WI38 (cell line): ENCODE measurements at regions not wholly inside any gene's neighbourhood (a gene's known extent, or its start where the extent isn't known, plus 50 kb on each side); places are given as distances from the start of the nearest gene placed in this dataset.

Experiments
- H3K4me3 ChIP-seq: 2 replicates; pipeline ENCODE4 v1.5.1; 2011; ENCODE audit warnings: low read depth, mild to moderate bottlenecking, control low read depth, low read length
- TF ChIP-seq, protein P1 (sequence below): IDR thresholded peaks from 2 replicates; pipeline ENCODE4 v1.5.1; 2012; ENCODE audit warnings: low read depth, mild to moderate bottlenecking, control low read depth, low read length

DNA sequence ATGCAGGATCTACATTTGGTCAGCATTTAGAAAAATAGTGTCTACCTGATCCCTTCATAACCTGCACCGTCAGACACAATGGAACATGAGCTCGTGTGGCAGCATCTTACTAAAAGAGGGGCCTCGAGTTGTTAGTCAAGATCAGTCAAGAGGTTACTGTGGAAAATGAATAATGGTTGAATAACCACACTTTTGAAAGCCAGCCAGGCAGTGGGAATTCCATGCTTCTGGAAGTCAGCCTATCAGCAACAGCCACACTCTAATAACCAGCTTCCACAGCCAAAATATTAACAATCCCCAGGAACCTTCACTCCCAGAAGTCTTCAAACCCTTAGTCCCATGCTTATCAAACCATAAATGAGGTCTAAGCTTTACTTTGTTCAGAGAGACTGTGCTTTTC, 234.3 kb downstream of the HS3ST1 start:
- TF ChIP-seq, protein P1, sequence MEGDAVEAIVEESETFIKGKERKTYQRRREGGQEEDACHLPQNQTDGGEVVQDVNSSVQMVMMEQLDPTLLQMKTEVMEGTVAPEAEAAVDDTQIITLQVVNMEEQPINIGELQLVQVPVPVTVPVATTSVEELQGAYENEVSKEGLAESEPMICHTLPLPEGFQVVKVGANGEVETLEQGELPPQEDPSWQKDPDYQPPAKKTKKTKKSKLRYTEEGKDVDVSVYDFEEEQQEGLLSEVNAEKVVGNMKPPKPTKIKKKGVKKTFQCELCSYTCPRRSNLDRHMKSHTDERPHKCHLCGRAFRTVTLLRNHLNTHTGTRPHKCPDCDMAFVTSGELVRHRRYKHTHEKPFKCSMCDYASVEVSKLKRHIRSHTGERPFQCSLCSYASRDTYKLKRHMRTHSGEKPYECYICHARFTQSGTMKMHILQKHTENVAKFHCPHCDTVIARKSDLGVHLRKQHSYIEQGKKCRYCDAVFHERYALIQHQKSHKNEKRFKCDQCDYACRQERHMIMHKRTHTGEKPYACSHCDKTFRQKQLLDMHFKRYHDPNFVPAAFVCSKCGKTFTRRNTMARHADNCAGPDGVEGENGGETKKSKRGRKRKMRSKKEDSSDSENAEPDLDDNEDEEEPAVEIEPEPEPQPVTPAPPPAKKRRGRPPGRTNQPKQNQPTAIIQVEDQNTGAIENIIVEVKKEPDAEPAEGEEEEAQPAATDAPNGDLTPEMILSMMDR = no peak
- H3K4me3 ChIP-seq = no peak overlapping the region

DNA sequence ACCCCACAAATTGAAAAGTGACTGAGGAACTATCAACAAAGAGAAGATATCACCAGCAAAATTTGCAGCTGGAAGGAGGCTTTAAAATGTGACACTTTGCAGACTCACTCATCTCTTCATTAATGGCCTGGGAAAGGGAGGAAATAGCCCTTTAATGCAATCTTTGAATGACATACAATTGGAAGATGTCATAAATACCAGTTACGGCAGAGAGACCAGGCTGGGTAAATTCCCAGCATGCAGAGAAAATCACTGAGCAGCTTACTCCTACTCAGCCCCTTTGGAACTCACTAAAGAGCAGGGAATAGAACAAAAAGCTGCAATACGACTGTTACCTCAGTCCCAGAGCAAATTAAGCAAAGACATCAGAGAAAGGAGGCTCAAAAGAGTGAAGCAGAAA, 238.9 kb downstream of the HS3ST1 start:
- TF ChIP-seq, protein P1 = no peak
- no peak overlapping the region for H3K4me3 ChIP-seq

DNA sequence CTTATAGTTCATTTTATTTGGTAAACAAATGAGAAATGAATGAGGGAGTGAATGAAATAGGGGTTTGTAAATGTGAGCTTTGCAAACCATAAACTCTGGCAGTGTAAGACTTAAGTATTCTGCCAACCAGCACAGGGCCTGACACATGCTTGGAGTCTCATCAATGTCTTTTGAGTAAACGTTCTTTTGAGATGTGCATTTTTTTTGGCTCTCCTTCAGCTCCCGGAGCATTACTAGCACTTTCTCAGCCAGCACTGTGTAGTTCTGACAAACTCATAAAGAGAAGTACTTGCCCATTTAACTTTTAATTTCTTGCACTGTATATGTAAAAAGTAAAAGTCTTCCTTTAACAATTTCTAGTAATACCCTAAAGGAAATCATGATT, 245.3 kb downstream of the HS3ST1 start:
- TF ChIP-seq, protein P1 = no peak
- H3K4me3 ChIP-seq = no peak overlapping the region

DNA sequence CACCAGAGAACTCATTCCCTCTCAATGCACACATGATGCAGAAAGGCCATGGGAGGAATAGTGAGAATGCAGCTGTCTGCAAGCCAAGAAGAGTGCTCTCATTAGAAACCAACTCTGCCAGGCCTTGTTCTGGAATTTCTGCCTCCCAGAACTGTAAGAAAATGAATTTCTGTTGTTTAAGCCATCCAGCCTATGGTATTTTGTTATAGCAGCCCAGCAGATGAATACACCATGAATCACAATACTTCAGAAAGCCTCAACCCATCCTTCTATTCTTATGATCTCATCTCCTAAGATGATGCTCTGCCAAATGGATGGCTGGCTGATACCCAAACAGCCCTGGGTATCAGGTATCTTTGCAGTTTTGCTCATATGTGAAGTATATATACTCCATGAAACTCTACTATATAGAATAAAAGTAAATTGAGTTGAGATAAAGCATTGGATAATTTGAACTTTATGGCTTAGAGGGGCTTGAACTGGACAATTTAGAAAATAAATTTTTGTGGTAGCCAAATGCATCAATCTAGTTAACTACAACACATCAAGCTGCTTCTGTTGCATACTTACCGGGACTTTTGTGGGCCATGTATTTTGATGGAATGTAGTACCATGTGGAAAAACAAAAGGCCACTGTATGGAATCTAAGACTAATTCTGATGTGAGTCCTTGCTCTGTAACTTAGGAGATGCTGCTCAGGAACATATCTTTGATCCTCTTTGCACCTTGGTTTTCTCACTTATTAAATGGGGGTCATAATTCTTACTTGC, 245.9 kb downstream of the HS3ST1 start:
- no peak overlapping the region for H3K4me3 ChIP-seq
- TF ChIP-seq, protein P1 = no peak

DNA sequence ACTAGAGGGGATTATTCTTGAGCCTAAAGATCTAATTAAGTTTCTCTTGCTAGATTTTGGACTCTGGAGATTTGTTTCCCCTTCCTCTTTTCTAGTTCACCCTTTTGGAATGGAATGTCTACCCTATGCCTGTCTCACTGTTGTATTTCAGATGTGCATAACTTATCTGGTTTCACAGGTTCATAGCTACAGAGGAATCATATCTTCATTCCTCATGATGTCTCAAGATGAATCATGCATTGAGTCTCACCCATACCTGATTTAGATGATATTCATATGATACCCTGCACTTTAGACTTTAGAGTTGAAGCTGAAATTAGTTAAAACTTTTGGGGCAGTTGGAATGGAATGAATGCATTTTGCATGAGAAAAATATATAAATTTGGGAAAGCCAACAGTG, 246.7 kb downstream of the HS3ST1 start:
- no peak overlapping the region for H3K4me3 ChIP-seq
- TF ChIP-seq, protein P1 = no peak

DNA sequence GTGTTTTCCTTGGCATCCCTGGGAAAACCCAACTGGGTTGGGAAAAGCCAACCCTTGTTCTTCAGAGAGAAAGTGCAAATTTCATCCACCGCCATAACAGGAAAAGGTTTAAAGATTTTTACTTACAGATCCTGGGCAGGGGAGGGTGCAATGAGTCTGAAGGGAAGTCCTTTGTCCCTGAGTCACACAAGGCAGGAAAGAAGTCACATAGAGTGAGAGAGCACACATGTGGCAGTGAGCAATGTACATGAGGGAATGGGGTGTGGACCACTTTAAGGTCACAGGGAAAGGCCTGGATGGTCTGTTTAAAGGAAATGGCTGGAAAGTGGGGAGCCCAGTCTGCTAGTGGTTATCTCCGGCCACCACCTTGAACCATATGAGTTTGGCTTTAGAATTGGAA, 248.9 kb downstream of the HS3ST1 start:
- TF ChIP-seq, protein P1 = no peak
- H3K4me3 ChIP-seq = no peak overlapping the region

DNA sequence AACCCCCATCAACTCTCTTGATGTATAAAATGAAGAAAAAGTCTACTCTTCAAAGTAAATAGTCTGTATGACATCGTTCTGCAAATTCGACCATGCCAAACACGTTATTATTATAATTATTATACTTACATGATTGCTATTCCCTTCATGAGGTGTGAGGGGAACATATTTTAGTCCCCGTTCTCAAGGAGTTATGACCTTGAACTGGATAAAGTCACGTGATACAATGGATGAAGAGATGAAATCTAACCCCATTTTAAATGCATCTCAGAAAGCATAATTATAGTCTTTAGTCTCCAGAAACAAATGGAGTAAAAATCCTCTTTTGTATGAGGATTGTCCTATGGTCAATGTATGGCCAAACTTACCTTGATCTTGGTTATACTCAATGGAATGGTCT, 250.3 kb downstream of the HS3ST1 start:
- no peak overlapping the region for H3K4me3 ChIP-seq
- TF ChIP-seq, protein P1 = no peak
